AG08395 (cell line): ENCODE measurements at regions not wholly inside any gene's neighbourhood (a gene's known extent, or its start where the extent isn't known, plus 50 kb on each side); places are given as distances from the start of the nearest gene placed in this dataset.

Experiments
- DNase-seq: peaks from one replicate; pipeline ENCODE4 v3.0.0; 2012; ENCODE audit warnings: mixed read lengths, low spot score

DNA sequence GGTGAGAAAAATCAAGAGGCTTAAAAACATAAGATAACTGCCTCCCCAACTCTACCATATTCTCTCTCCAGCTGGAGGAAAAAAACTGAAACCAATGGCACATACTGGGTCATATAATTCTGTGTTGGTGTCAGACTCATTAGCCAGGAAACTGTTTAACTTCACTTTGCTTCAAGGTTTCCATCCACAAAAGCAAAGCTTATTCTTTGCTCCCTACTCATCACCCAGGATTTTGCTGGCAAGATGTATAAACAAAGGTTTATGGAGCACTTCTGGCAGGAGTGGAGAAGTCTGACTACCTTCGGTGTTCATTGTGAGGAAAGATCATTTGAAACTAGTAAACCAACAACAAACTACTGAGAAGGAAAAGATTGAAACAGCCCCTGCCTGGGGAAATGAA, 197.5 kb upstream of the SERP2 start:
- DNase-seq, result no peak

DNA sequence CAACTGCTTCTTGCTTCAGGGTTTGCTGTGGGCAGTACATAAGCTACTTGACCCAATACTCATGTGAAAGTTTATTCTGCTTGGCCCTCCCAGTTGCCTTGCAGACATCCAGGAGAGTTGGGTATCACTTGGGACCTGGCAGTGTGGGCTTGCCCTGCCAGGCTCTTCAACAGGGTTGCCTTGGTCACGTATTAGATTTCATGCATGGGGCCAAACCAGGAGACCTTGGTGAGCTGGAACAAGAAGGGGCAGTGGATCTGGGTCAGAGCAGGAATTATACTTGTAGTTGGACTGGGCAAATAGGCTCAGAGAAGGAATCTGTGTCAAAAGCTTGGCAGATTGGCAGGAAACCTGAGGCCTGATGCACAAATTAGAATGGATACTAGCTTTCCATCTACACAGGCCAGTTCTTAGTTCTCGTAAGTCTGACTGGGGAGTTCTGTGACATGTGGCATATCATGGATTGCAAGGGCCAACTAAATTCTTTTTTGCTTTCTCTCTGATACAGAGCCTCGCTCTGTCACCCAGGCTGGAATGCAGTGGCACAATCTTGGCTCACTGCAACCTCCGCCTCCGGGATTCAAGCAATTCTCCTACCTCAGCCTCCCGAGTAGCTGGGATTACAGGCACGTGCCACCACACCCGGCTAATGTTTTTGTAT, 192.6 kb upstream of the SERP2 start:
- DNase-seq, result no peak

DNA sequence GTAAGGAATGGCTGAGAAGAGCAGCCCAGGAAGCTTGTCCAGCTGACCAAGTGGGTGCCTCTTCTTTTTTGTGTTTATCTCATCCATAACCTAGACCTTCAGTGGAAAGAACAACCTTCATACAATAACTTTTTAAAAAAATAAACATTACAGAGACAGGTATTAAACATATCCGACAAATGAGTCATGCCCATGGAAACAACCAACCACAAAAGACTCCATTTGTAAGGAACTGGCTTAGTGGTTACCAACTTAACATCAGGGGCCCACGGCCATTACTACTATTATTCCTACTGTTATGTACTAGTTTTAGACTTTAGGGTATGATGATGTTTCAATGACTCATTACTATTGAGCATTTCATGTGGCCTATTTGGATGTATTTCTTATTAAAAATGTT, 191.7 kb upstream of the SERP2 start:
- DNase-seq, result no peak

DNA sequence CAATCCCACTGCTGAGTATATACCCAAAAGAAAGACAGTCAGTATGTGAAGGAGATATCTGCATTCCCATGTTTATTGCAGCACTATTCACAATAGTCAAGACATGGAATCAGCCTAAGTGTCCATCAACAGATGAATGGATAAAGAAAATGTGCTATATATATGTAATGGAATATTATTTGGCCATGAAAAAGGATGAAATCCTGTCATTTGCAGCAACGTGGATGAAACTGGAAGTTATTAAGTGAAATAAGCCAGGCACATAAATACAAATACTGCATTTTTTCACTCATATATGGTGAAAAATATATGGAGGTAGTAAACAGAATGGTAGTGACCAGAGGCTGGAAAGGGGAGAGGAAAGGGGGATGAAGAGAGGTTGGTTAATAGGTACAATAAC, 188.9 kb upstream of the SERP2 start:
- DNase-seq, result no peak

DNA sequence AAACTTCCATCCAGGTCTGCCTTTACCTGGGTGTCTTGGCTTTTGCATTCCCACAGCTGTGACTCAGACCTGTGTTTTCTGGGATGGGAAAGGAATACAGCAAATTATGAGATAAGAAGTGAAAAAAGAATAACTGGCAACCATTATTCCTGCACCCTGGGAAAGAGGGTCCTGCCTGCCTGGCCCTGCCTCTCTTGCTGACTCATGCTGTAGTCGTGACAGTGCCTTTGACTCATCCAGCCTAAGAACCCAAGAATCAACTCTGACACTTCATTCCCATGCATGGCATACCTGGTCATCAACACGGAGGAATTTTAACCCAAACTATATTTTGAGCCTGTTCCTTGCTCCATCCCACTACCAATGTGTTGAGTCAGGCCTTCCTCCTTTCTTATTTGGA, 185.4 kb upstream of the SERP2 start:
- peak; percentile 41 for DNase-seq

DNA sequence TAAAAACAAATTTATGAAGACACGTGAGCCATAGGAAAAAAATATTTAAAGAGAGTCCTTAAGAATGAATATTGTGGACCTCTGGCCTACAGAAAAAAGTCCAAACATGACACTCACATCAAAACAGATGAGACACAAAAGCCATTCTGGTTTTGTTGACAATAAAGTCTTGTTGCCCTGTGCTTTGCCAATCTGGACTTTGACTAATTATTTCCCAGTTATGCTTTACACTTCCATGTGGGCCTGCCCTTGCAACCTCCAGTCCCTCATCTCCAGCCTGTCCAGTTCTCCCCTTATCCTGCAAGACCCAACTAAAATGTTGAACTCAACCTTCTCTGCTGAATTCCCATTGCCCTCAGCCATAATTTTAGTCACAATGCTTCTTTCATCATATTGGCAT, 184.5 kb upstream of the SERP2 start:
- no peak for DNase-seq

DNA sequence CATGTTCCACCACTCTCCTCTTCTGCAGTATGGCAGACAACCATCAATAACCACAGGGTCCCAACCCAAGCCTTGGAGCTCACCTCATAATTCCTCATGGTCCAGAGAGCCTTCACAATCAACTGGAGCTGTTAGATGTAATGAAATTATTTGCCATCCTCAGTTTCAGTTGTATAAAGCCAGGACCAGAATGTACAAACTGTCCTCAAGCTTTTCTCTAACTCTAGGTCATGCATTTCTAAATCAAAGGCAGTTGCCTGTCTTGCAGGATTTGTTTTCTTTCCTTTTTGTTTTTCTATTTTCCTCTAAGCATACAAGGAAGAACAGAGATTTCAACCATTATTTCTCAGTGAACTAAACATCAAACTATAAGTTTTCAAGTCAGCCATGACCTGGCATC, 182.5 kb upstream of the SERP2 start:
- DNase-seq, result no peak

DNA sequence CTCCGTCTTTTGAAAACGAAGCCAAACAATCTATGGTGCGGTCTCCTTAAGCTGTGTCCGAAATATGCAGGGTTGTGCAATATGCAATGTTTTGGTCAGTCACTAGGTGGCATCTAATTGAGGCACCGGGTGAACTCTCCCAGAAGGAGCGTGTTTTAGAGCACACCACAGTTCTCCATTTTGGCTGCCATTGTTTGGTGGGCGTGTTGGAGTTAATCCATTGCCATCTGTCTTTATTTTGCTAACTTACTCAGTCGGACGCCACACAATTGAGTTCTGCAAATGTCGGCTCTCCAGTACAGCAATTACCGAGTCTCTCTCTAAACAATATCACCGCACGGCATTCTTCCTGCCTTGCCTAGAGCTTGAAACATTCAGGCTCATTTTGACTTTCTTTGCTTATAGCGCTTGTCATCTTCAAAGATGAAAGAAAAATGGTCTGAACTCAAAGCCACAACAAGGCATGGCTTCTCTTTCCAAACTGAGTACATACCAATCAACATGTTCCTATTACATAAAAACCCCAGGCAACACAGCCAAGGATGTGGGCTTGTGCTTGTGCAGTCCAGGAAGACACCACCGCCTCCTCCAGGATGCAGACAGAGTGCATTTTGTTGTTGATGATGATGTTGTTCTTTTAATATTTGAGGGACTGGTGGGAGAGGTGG, 182.0 kb upstream of the SERP2 start:
- DNase-seq, result peak; percentile 88

DNA sequence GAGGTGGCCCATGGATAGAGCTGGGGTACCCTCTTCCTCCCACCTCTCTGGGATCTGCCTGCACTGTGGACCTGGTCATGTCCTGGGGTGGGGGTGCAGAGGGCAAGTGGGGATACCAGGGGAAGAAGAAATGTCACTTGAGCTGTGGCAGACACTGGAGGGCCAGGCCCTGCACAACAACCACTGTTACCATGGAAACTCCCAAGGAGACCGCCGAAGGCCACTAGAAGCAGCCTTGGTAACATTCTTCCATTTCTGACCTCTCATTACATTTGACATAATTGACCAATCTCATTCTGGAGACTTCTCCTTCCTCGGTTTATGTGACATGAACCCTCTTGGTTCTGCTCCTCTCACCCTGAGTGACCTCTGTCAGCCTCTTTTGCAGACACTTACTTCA, 179.9 kb upstream of the SERP2 start:
- DNase-seq, result no peak

DNA sequence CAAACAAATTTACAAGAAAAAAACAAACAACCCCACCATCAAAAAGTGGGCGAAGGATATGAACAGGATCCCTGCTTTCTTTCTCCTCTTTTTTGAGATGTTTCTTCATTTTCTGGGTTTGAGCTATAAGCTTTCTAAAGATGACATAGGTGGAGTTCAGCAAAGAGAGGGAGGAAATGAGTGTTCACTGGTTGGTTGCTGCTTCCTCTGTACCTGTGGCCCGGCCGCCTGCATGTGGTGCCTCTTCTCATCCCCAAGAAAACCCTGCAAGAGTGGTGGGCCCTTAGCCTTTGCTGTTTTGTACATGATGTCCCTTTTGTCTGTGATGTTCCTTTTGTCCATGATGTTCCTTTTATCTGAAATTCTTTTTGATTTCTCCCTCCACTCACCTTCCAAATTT, 178.4 kb upstream of the SERP2 start:
- DNase-seq, result no peak

DNA sequence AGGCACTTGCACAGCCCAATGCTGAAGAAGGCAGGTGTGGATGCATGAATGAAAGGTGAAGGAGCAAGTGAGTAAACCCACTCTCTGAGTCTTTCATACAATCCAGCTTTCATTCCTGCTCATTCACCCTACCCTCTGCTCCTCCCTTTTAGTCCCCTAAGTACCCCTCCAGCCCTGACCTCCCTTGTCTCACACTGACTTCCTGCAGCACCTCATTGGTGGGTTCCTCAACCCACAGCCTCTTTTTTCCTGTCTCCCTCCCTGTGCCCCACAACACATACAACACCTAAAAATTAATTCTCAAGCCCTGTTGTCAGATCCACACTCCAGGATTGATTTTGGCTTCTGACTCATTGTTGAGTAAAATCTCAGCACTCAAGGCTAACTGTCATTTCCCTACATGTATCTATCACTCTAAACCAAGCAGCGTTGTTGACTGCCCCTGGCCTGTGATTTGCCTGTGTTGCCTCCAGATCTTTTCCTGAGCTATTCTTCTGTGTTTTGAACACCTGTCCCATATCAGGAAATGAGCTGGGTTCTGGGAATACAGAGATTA, 177.3 kb upstream of the SERP2 start:
- no peak for DNase-seq

DNA sequence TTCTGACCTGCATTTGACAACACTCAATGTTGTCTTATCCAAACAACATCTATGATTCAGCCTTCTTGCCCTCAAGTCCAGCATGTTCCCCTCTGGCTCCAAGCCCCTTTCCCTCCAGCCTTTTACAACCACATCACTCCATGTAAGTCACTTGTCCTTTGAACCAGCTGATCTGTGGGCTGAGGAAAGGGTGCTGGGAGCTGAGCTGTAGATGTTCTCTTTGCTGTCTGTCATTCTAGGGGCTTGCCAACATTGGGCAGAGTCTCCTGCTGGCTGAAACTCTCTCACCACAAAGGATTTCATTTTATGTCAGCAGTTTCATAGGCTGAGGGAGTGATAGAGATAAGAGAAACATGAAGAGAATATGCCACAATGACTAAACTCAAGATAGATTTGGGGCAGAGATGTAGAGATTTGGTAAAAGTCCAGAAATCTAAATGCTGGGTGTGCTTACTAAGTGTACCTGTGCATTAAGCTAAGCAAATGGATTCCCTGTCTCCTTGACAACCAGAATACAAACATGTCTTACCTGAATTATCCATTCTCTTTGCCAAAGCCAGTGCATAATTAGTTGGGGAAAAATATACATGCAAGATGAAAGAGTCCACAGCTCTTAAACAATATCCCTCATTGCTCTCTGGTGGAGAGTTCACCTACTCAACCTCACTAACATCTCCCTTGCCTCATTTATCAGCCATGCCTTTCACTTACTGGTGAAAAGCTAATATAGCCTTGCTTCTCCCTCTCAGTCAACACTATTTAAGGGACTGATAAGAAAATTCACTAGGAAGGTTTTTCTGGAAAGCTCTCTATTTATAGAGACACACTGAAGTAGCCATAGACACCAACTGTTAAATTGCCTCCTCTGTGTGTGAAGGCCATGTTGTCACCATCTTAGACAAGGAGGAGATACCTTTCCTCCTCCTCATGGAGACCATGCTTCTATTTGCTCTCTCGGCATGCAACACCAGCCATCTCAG, 175.5 kb upstream of the SERP2 start:
- DNase-seq, result no peak

DNA sequence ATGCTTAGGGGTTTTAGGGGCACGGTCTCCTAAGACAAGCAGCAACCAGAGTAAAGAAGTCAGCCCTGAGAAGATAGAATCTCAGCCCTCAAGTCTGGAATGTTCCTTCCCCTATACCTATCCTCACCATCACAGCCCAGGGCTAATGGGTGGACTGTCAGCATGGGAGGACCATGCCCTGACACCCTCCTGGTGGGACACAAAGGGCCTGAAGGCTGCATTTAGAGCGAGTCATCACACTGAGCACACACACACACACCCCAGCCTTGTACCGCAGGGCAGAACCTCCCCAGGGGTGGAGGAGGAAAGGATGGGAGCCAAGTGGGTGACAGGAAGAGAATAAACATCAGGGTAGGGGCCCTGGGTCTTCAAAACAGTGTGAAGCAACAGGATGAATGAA, 174.8 kb upstream of the SERP2 start:
- DNase-seq, result no peak

DNA sequence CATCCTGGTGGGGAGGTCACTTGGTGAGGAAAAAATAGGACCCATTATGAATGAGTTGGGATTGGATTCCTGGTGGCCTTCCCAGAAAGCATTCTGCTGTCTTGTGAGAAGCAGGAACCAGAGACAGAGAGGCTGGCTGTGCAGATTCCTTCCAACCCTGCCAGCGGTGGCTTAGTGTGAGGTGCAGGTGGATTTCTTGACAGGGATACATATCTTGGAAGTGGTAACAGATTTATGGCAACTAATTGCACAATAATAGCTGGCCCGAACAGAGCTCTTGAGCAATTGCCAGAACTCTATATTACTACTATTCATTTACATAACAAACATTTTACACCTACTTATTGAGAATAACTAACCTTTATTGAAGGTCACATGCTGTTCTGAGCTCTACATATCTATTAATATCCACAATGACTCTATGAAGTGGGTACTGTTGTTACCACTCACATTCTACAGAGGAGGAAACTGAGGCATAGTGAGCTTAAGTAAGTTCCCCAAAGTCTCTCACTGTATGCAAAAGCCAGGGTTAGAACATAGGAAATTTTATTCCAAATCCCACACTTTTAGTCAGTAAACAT, 173.9 kb upstream of the SERP2 start:
- DNase-seq, result no peak

DNA sequence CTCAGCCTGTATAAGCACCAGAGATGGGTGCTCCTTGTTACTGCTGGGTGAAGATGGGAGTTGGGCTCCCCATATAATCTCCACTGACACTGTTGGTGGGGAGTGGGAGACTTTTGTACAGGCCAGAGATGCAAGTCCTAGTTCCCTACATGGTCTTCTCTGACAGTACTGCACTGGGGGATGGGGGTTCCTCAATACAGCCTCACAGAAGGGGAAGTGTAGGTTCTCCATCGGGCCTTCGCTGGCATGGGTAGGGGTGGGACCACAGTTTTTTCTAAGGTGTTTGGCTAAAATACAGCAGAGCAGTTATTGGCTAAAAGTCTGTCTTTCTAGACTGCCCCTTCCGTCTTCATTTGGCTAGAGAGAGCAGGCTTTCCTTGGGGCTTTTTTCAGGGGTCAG, 167.2 kb upstream of the SERP2 start:
- DNase-seq, result no peak

DNA sequence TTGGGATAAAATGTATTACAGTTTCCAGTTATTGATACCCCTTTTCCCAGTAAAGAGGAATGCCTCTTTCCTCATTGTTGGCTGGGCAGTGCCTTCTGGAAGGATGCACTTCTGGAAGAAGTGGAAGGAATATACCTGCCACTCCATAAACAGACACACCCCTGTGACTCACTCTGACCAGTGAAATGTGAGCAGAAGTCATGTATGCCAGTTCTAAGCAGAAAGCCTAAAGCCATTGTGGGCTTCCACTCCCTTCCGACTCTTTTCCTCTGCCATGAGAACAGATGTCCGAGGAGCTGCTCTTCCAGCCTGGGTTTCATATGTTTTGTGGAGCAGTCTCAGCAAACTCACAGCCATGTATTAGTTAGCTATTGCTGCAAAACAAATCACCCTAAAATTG, 166.1 kb upstream of the SERP2 start:
- no peak for DNase-seq

DNA sequence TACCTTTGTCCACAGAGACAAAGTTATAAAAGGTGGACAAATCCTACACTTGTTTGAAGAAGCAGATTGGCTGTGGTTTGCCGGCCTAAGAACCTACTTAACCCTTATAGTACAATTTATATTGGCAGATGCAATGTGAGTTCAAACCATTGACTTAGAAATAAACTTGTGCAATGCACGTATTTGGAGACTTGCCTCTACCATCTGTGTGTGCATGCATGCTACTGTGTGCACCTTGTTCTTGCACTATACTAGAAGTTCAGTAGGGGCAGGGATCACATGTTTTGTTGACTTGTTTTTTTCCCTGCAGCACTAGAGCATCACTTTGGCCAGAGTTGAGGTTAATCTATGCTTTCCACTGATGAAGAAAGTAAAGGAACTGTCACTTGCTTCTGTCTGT, 163.1 kb upstream of the SERP2 start:
- DNase-seq, result no peak

DNA sequence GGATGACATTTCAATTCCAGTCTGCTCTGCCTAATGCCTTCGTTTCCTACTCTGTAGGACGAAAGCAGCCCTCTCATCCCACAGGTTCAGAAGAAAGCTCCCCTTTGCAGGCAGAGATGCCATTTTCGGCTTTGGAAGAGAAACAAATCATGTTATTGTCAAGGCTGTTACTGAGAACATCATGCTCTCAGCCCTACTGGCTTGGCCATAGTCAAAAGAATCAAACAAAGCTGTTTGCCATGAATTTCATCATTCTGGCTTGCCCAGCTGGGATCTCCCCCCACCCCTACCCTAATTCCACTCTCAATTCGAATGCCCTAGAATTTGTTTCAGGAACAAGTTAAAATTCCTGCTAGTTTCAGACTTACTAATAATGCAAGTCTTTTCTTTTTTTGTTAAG, 162.3 kb upstream of the SERP2 start:
- no peak for DNase-seq

DNA sequence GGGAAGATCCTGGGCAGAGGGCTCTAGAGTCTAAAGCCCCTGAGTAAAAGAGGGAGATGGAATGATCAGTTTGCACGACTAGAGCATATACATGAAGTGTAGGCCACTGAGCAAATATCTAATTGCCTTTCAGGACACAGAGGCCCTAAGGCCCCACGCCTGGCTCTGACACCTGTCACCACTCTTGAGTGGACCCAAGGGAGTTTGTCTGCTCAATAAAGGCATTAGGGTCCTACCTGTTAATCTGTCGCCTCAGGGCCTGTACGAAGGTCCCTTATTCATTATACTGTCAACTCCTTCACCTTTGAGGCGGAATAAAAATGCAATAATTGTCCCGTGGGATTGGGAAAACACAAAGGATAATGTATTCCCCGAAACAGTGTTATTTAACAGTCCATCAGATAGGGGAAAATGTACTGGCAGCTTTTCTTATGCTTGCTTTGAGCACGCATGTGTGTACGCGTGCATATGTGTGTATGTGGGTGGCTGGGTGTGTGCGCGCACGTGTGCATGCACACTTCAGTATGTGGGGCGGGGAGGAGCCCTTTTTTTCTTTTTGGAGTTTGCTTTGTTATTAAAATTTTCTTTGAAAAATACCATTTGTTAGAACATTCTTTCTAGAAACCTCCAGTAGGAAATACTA, 161.8 kb upstream of the SERP2 start:
- no peak for DNase-seq

DNA sequence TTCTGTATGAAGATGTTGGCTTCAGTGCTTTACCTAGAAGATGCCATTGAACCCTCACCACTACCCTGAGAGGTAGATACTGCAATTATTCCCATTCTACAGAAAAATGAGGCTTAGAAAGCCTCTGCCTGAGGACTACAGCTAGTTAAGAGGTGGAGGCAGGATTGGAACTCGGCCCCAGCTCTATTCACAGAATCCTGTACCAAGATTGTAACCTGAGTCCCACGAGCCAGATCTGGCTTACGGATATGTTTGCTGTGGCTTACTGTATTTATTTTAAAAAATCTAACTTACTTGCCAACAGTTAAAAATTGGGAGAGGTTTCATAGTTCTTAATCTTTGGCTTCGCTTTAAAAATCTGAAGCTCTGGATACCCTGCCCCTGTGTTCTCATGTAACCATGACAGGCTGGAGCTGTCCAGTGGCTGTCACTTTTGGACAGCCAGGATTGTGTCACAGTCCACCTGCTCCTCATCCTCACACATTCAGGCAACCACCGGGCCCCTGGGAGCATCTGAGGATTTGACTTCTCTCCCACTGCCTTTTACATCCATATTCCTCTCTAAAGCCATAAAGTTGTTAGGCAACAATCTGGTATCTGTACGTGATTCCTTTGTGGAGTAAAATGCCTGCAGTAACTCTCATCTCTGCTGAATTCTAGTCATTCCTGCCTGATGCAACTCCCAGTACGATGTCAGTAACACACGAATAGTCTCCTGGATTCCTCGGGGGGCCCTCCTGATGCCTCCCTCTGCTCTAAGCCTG, 160.8 kb upstream of the SERP2 start:
- peak; percentile 16 for DNase-seq
